Gastrocnemius medialis (tissue), 4 donors: ENCODE measurements at regions not wholly inside any gene's neighbourhood (a gene's known extent, or its start where the extent isn't known, plus 50 kb on each side); places are given as distances from the start of the nearest gene placed in this dataset.

ENCODE experiments used
- ATAC-seq, 2 donors: fragments of 150-250 bp; one replicate each; pipeline ENCODE4 v1.9.1; 2016
- DNase-seq, 2 donors: peaks; one replicate each; pipeline ENCODE4 v3.0.0-alpha.2; 2019
- H3K27ac ChIP-seq, 4 donors: fragments of 200-600 bp; sonication (generic); 1 replicate in 1 of 4; 2 replicates in 3 of 4; pipeline ENCODE4 v1.5.1; 2016 to 2018; ENCODE audit warnings: mild to moderate bottlenecking in 2 of 4, moderate library complexity in 1 of 4
- H3K27me3 ChIP-seq, 3 donors: fragments of 200-600 bp; sonication (generic) in 2 of 3; 1 replicate in 1 of 3; 2 replicates in 2 of 3; pipeline versions ENCODE4 v1.5.1 to v1.6.0; 2016 to 2019; ENCODE audit warnings: mild to moderate bottlenecking in 1 of 3, moderate library complexity in 1 of 3
- H3K36me3 ChIP-seq, 2 donors: fragments of 200-600 bp; sonication (generic) in 1 of 2; one replicate each; pipeline ENCODE4 v1.5.1; 2017 to 2018
- H3K4me1 ChIP-seq, 2 donors: fragments of 200-600 bp; sonication (generic) in 1 of 2; one replicate each; pipeline ENCODE4 v1.5.1; 2016 to 2017; ENCODE audit warnings: mild to moderate bottlenecking in 2 of 2
- H3K4me3 ChIP-seq, 4 donors: fragments of 200-600 bp; sonication (generic) in 3 of 4; 1 replicate in 1 of 4; 2 replicates in 3 of 4; pipeline ENCODE4 v1.5.1; 2016 to 2019; ENCODE audit warnings: mild to moderate bottlenecking in 2 of 4
- H3K9me3 ChIP-seq, 3 donors: fragments of 200-600 bp; sonication (generic) in 2 of 3; 1 replicate in 1 of 3; 2 replicates in 2 of 3; pipeline ENCODE4 v1.5.1; 2016 to 2019
- CTCF ChIP-seq, 5 experiments: fragments of 450-650 bp in 3 of 5; fragments of 200-600 bp in 2 of 5; sonication (generic) in 2 of 5; IDR thresholded peaks in 4 of 5; conservative IDR thresholded peaks in 1 of 5; 1 replicate in 4 of 5; 2 replicates in 1 of 5; pipeline ENCODE4 v1.5.1; 2016 to 2019; ENCODE audit warnings: antibody characterized with exemption in 5 of 5, mild to moderate bottlenecking in 3 of 5, moderate library complexity in 3 of 5
- POLR2A ChIP-seq, 2 donors: fragments of 450-650 bp; IDR thresholded peaks; one replicate each; pipeline ENCODE4 v1.6.1; 2017; ENCODE audit warnings: antibody characterized with exemption in 2 of 2, mild to moderate bottlenecking in 2 of 2, moderate library complexity in 2 of 2
- in situ Hi-C, 4 donors: fragments of 200-750 bp; cut with MboI; loops; one replicate each; pipeline versions ENCODE4 v1.15.0 to v1.8.0; 2017; ENCODE audit warnings: low sequenced_read_pairs in 4 of 4
- intact Hi-C: fragments of 100-400 bp; cut with DNase I; formaldehyde crosslinking; loops from one replicate; pipeline ENCODE4 v1.15.1; 2023; ENCODE audit warnings: low total_unique reads

DNA sequence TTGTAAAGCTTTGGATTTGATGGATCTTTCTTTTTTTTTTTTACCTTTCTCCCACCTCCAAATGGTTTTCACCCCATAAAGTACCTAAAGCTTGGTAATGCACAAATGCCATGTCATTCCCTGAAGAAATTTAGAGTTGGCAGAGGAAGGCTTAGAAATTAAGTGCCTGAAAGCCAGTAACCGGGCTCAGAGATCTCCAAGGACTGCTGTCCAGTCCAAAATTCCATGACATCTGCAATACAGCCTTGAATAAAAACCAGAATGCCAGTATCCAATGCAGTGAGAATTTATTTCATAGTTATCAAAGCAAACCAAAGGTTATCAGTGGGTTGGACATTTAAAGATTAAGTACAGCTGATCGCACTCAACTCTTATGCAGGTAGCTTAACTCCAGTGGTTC is 209.9 kb upstream of the RBBP8 start:
- H3K36me3 ChIP-seq, result no peaks in the 10 kb centered on the region
- no peak overlapping the region for H3K27ac ChIP-seq
- TF ChIP-seq POLR2A (IDR thresholded peaks at IDR 0.05) (no peak), CTCF (IDR thresholded peaks at IDR 0.05 in 4 of 5, conservative IDR thresholded peaks at IDR 0.05 in 1 of 5) (no peak)
- DNase-seq (no peak), ATAC-seq (no peak)
- in situ Hi-C loops (no loop called here), intact Hi-C loops (no loop called here)
- H3K27me3 ChIP-seq, result no peaks in the 10 kb centered on the region
- H3K4me1 ChIP-seq, result no peaks in the 10 kb centered on the region
- no peak overlapping the region for H3K4me3 ChIP-seq
- no peaks in the 10 kb centered on the region for H3K9me3 ChIP-seq

DNA sequence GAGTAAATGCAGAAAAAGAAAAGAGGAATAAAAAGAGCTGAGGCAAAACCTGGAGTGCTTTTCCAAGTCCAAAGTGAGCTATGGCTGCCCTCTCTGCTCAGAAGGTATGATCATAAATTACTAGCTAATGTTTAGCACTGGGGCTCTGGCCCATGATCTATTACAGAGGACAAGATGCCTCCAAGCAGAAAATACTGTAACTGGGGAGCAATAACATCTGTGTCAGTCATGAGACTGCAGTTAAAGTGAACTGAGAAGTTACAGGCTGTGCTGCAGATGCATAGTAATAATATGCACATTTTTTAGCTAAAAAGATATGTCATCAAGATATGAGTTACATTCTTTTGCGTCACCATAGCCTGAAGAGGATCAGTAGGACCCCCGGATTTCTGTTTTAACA is 209.4 kb upstream of the RBBP8 start:
- in situ Hi-C loops, result no loop called here
- H3K36me3 ChIP-seq, result no peaks in the 10 kb centered on the region
- H3K4me1 ChIP-seq, result no peaks in the 10 kb centered on the region
- intact Hi-C loops, result no loop called here
- H3K9me3 ChIP-seq, result no peaks in the 10 kb centered on the region
- no peak overlapping the region for H3K27ac ChIP-seq
- TF ChIP-seq POLR2A (IDR thresholded peaks at IDR 0.05) (no peak), CTCF (IDR thresholded peaks at IDR 0.05 in 4 of 5, conservative IDR thresholded peaks at IDR 0.05 in 1 of 5) (no peak)
- no peak overlapping the region for H3K4me3 ChIP-seq
- ATAC-seq (no peak), DNase-seq (no peak)
- H3K27me3 ChIP-seq, result no peaks in the 10 kb centered on the region

GRCh38 chr18:22726469-22726868 is 206.7 kb upstream of the RBBP8 start:
- in situ Hi-C loops (loop anchor here in 1 of 4 donors (25.0 kb wide), 1 partner anchor 111 kb away; no protein-coding TSS in a partner anchor), intact Hi-C loops (no loop called here)
- Histone ChIP-seq H3K4me1 (no peaks in the 10 kb centered on the region), H3K9me3 (no peaks in the 10 kb centered on the region), H3K4me3 (no peak overlapping the region), H3K27me3 (no peaks in the 10 kb centered on the region), H3K27ac (no peak overlapping the region), H3K36me3 (no peaks in the 10 kb centered on the region)
- ATAC-seq (no peak), DNase-seq (no peak)
- TF ChIP-seq POLR2A (IDR thresholded peaks at IDR 0.05), result no peak
- no peak for TF ChIP-seq CTCF (IDR thresholded peaks at IDR 0.05 in 4 of 5, conservative IDR thresholded peaks at IDR 0.05 in 1 of 5)

GRCh38 chr18:22728016-22728415 is 205.1 kb upstream of the RBBP8 start:
- in situ Hi-C loops, result loop anchor here in 1 of 4 donors (25.0 kb wide), 1 partner anchor 109 kb away; no protein-coding TSS in a partner anchor
- TF ChIP-seq POLR2A (IDR thresholded peaks at IDR 0.05) (no peak), CTCF (IDR thresholded peaks at IDR 0.05 in 4 of 5, conservative IDR thresholded peaks at IDR 0.05 in 1 of 5) (no peak)

GRCh38 chr18:22728481-22729105 is 204.5 kb upstream of the RBBP8 start:
- no peak for TF ChIP-seq POLR2A (IDR thresholded peaks at IDR 0.05)
- no peak for TF ChIP-seq CTCF (IDR thresholded peaks at IDR 0.05 in 4 of 5, conservative IDR thresholded peaks at IDR 0.05 in 1 of 5)
- intact Hi-C loops (no loop called here), in situ Hi-C loops (loop anchor here in 1 of 4 donors (25.0 kb wide), 1 partner anchor 109 kb away; no protein-coding TSS in a partner anchor)
- no peaks in the 10 kb centered on the region for H3K9me3 ChIP-seq
- H3K27me3 ChIP-seq, result no peaks in the 10 kb centered on the region
- ATAC-seq, result no peak
- DNase-seq, result no peak
- H3K4me1 ChIP-seq, result no peaks in the 10 kb centered on the region
- no peak overlapping the region for H3K4me3 ChIP-seq
- H3K36me3 ChIP-seq, result no peaks in the 10 kb centered on the region
- no peak overlapping the region for H3K27ac ChIP-seq

More at GRCh38 chr18:22728016-22728415, 205.1 kb upstream of the RBBP8 start:
- Histone ChIP-seq H3K4me1 (no peaks in the 10 kb centered on the region), H3K4me3 (no peak overlapping the region), H3K36me3 (no peaks in the 10 kb centered on the region), H3K27ac (no peak overlapping the region), H3K27me3 (no peaks in the 10 kb centered on the region), H3K9me3 (no peaks in the 10 kb centered on the region)
- ATAC-seq (no peak), DNase-seq (no peak)
- intact Hi-C loops, result no loop called here
